Natural killer cell (primary cell): ENCODE measurements at regions not wholly inside any gene's neighbourhood (a gene's known extent, or its start where the extent isn't known, plus 50 kb on each side); places are given as distances from the start of the nearest gene placed in this dataset.

ENCODE experiments used
- ATAC-seq, 3 donors: fragments of 150-1000 bp in 2 of 3; fragments of 200-7000 bp in 1 of 3; cut with Tn5 transposase; 1 replicate in 1 of 3; 2 replicates in 2 of 3; pipeline ENCODE4 v1.10.0; 2021; ENCODE audit warnings: mild to moderate bottlenecking in 2 of 3, moderate library complexity in 2 of 3
- DNase-seq, 2 donors: peaks; one replicate each; pipeline versions ENCODE4 v3.0.0 to v3.0.0-alpha.2; 2013 to 2021; ENCODE audit warnings: mixed read lengths in 1 of 2
- H3K27ac ChIP-seq: one replicate; pipeline ENCODE4 v1.5.1; 2013; ENCODE audit warnings: mild to moderate bottlenecking, low read length
- H3K27me3 ChIP-seq: one replicate; pipeline ENCODE4 v1.6.1; 2013; ENCODE audit warnings: low read length; ENCODE audit not compliant: control insufficient read depth, insufficient read depth
- H3K36me3 ChIP-seq: one replicate; pipeline ENCODE4 v1.6.1; 2013; ENCODE audit warnings: low read length; ENCODE audit not compliant: control insufficient read depth, insufficient read depth
- H3K4me1 ChIP-seq: one replicate; pipeline ENCODE4 v1.6.1; 2013; ENCODE audit warnings: low read length; ENCODE audit not compliant: control insufficient read depth, insufficient read depth
- H3K4me3 ChIP-seq: one replicate; pipeline ENCODE4 v1.5.1; 2013; ENCODE audit warnings: low read length
- H3K9me3 ChIP-seq: one replicate; pipeline ENCODE4 v1.6.1; 2013; ENCODE audit warnings: low read length; ENCODE audit not compliant: control insufficient read depth, insufficient read depth
- H3K27ac Mint-ChIP-seq, 2 donors: one replicate each; pipeline ENCODE4 v1.8.0; 2022; ENCODE audit warnings: mild to moderate bottlenecking in 2 of 2, mixed read lengths in 2 of 2, moderate library complexity in 1 of 2
- H3K27me3 Mint-ChIP-seq, 2 donors: one replicate each; pipeline ENCODE4 v1.8.0; 2022; ENCODE audit warnings: low read depth in 2 of 2, mixed read lengths in 2 of 2
- H3K36me3 Mint-ChIP-seq: one replicate; pipeline ENCODE4 v1.8.0; 2022; ENCODE audit warnings: mixed read lengths
- H3K4me1 Mint-ChIP-seq, 2 donors: one replicate each; pipeline ENCODE4 v1.8.0; 2022; ENCODE audit warnings: mixed read lengths in 2 of 2
- H3K4me3 Mint-ChIP-seq: one replicate; pipeline ENCODE4 v1.8.0; 2022; ENCODE audit warnings: mild to moderate bottlenecking, moderate library complexity, mixed read lengths
- H3K9me3 Mint-ChIP-seq, 2 donors: one replicate each; pipeline ENCODE4 v1.8.0; 2022; ENCODE audit warnings: mixed read lengths in 2 of 2
- WGBS: methylation state at CpG from one replicate; pipeline ENCODE4 v1.1.7; 2013; ENCODE audit warnings: missing lambda C conversion rate; ENCODE audit not compliant: insufficient coverage; 5-methylcytosine and 5-hydroxymethylcytosine counted together
- intact Hi-C: fragments of 100-400 bp; cut with micrococcal nuclease; formaldehyde crosslinking; loops from one replicate; pipeline ENCODE4 v1.14.2; 2022
- TF ChIP-seq, protein P1 (sequence below): fragments of 200-600 bp; IDR thresholded peaks from one replicate; pipeline ENCODE4 v1.8.0; 2022; ENCODE audit warnings: antibody characterized with exemption

DNA sequence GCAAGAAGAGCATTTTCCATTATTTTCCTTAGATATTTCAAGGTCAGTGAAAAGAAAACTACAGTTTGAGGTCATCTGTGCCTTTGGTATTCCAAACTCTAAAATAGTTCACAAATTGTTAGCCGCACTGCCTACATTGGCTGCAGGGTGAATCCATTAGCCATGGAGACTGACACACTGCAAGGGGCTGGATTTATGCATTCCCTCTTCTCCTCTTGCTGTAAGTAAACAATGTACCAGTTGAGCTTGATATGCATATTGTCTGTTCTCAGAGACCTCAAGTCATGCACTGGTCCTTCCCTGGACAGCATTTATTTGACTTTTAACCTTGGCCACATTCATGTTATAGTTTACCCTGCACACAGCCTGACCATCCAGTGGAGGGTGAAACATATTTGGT is 50.2 kb upstream of the TNFSF10 start:
- TF ChIP-seq, protein P1, sequence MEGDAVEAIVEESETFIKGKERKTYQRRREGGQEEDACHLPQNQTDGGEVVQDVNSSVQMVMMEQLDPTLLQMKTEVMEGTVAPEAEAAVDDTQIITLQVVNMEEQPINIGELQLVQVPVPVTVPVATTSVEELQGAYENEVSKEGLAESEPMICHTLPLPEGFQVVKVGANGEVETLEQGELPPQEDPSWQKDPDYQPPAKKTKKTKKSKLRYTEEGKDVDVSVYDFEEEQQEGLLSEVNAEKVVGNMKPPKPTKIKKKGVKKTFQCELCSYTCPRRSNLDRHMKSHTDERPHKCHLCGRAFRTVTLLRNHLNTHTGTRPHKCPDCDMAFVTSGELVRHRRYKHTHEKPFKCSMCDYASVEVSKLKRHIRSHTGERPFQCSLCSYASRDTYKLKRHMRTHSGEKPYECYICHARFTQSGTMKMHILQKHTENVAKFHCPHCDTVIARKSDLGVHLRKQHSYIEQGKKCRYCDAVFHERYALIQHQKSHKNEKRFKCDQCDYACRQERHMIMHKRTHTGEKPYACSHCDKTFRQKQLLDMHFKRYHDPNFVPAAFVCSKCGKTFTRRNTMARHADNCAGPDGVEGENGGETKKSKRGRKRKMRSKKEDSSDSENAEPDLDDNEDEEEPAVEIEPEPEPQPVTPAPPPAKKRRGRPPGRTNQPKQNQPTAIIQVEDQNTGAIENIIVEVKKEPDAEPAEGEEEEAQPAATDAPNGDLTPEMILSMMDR, result no peak
- no peaks in the 10 kb centered on the region for H3K27me3 ChIP-seq
- Mint-ChIP-seq H3K27ac (no peak overlapping the region), H3K4me3 (no peak overlapping the region), H3K4me1 (peaks cover 17 to 20% of the 10 kb centered on the region in 2 donors), H3K27me3 (peaks cover 0 to 5% of the 10 kb centered on the region in 2 donors), H3K36me3 (no peaks in the 10 kb centered on the region), H3K9me3 (peaks cover 0 to 2% of the 10 kb centered on the region in 2 donors)
- H3K36me3 ChIP-seq, result no peaks in the 10 kb centered on the region
- H3K27ac ChIP-seq, result no peak overlapping the region
- ATAC-seq, result no peak
- peaks cover 11% of the 10 kb centered on the region for H3K4me1 ChIP-seq
- no peaks in the 10 kb centered on the region for H3K9me3 ChIP-seq
- 100% methylated on average over 1 of the region's 1 CpG for WGBS
- no peak for DNase-seq
- no peak overlapping the region for H3K4me3 ChIP-seq
- intact Hi-C loops, result no loop called here
